Vagina (tissue), 2 donors: ENCODE measurements at regions not wholly inside any gene's neighbourhood (a gene's known extent, or its start where the extent isn't known, plus 50 kb on each side); places are given as distances from the start of the nearest gene placed in this dataset.

Experiments used
- DNase-seq, 2 donors: peaks; one replicate each; pipeline ENCODE4 v3.0.0-alpha.2; 2017; ENCODE audit errors: extremely low spot score in 2 of 2
- H3K27ac ChIP-seq: fragments of 200-600 bp; sonication (generic); one replicate; pipeline ENCODE4 v1.5.1; 2019
- H3K27me3 ChIP-seq: fragments of 200-600 bp; sonication (generic); one replicate; pipeline ENCODE4 v1.5.1; 2019
- H3K36me3 ChIP-seq, 2 donors: fragments of 200-600 bp; sonication (generic); one replicate each; pipeline ENCODE4 v1.5.1; 2017 to 2019
- H3K4me1 ChIP-seq: fragments of 200-600 bp; sonication (generic); one replicate; pipeline ENCODE4 v1.5.1; 2019
- H3K4me3 ChIP-seq, 2 donors: fragments of 200-600 bp; sonication (generic); 1 replicate in 1 of 2; 2 replicates in 1 of 2; pipeline ENCODE4 v1.5.1; 2016 to 2019
- H3K9me3 ChIP-seq: fragments of 200-600 bp; sonication (generic); one replicate; pipeline ENCODE4 v1.5.1; 2019
- CTCF ChIP-seq, 3 experiments: fragments of 450-650 bp in 2 of 3; fragments of 200-600 bp in 1 of 3; sonication (generic) in 1 of 3; IDR thresholded peaks; one replicate each; pipeline ENCODE4 v1.5.1; 2017 to 2019; ENCODE audit warnings: antibody characterized with exemption in 3 of 3, mild to moderate bottlenecking in 2 of 3, moderate library complexity in 2 of 3
- POLR2A ChIP-seq, 2 donors: fragments of 450-650 bp; IDR thresholded peaks; one replicate each; pipeline ENCODE4 v1.6.1; 2017; ENCODE audit warnings: antibody characterized with exemption in 2 of 2, mild to moderate bottlenecking in 2 of 2, moderate library complexity in 2 of 2
- POLR2AphosphoS5 ChIP-seq, 2 donors: sonication (generic); formaldehyde crosslinking; IDR thresholded peaks; one replicate each; pipeline ENCODE4 v1.9.0; 2017; ENCODE audit warnings: antibody characterized with exemption in 2 of 2, mild to moderate bottlenecking in 2 of 2, low read depth in 1 of 2; ENCODE audit not compliant: insufficient read depth in 1 of 2
- intact Hi-C: fragments of 100-400 bp; cut with DNase I; formaldehyde crosslinking; loops from one replicate; pipeline ENCODE4 v1.15.1; 2023

- Histone ChIP-seq H3K27me3 (no peaks in the 10 kb centered on the region), H3K36me3 (no peaks in the 10 kb centered on the region), H3K4me1 (no peaks in the 10 kb centered on the region), H3K9me3 (no peaks in the 10 kb centered on the region), H3K4me3 (no peak overlapping the region), H3K27ac (no peak overlapping the region)
- TF ChIP-seq POLR2AphosphoS5 (IDR thresholded peaks at IDR 0.05; ENCODE audit: insufficient read depth in 1 of 2, low read depth in 1 of 2), result no peak
- peak in 1 of 2 donors; percentile 71 for DNase-seq
- intact Hi-C loops, result no loop called here
Measured at GRCh38 chr1:115475252-115475651, 137.2 kb upstream of the NGF start.

GRCh38 chr1:115473986-115474565, 136.0 kb upstream of the NGF start:
- no peak for TF ChIP-seq POLR2A (IDR thresholded peaks at IDR 0.05)
- TF ChIP-seq POLR2AphosphoS5 (IDR thresholded peaks at IDR 0.05; ENCODE audit: insufficient read depth in 1 of 2, low read depth in 1 of 2), result no peak
- TF ChIP-seq CTCF (IDR thresholded peaks at IDR 0.05), result no peak
- no peak overlapping the region for H3K4me3 ChIP-seq
- no peak for DNase-seq
- H3K36me3 ChIP-seq, result no peaks in the 10 kb centered on the region
- no peak overlapping the region for H3K27ac ChIP-seq
- H3K4me1 ChIP-seq, result no peaks in the 10 kb centered on the region
- intact Hi-C loops, result no loop called here
- no peaks in the 10 kb centered on the region for H3K9me3 ChIP-seq
- no peaks in the 10 kb centered on the region for H3K27me3 ChIP-seq

GRCh38 chr1:115469703-115470476, 131.8 kb upstream of the NGF start:
- H3K4me3 ChIP-seq, result no peak overlapping the region
- no peaks in the 10 kb centered on the region for H3K36me3 ChIP-seq
- intact Hi-C loops, result loop anchor here (5.0 kb wide), 1 partner anchor 333 kb away; no protein-coding TSS in a partner anchor
- DNase-seq, result peak; percentile 58 to 81
- no peaks in the 10 kb centered on the region for H3K4me1 ChIP-seq
- H3K27me3 ChIP-seq, result no peaks in the 10 kb centered on the region
- no peaks in the 10 kb centered on the region for H3K9me3 ChIP-seq
- no peak overlapping the region for H3K27ac ChIP-seq
- TF ChIP-seq POLR2A (IDR thresholded peaks at IDR 0.05), result no peak
- peak; percentile 40 to 76 (median 65) for TF ChIP-seq CTCF (IDR thresholded peaks at IDR 0.05)

GRCh38 chr1:115467790-115468189, 129.7 kb upstream of the NGF start:
- Histone ChIP-seq H3K9me3 (no peaks in the 10 kb centered on the region), H3K36me3 (no peaks in the 10 kb centered on the region), H3K4me3 (no peak overlapping the region), H3K4me1 (no peaks in the 10 kb centered on the region), H3K27ac (no peak overlapping the region), H3K27me3 (no peaks in the 10 kb centered on the region)
- DNase-seq, result peak in 1 of 2 donors; percentile 56
- no peak for TF ChIP-seq POLR2AphosphoS5 (IDR thresholded peaks at IDR 0.05; ENCODE audit: insufficient read depth in 1 of 2, low read depth in 1 of 2)
- no peak for TF ChIP-seq CTCF (IDR thresholded peaks at IDR 0.05)
- TF ChIP-seq POLR2A (IDR thresholded peaks at IDR 0.05), result no peak
- intact Hi-C loops, result loop anchor here (5.0 kb wide), 1 partner anchor 330 kb away; no protein-coding TSS in a partner anchor

GRCh38 chr1:115467196-115467595, 129.1 kb upstream of the NGF start:
- Histone ChIP-seq H3K27ac (no peak overlapping the region), H3K27me3 (no peaks in the 10 kb centered on the region), H3K9me3 (no peaks in the 10 kb centered on the region), H3K4me3 (no peak overlapping the region), H3K36me3 (no peaks in the 10 kb centered on the region), H3K4me1 (no peaks in the 10 kb centered on the region)
- TF ChIP-seq CTCF (IDR thresholded peaks at IDR 0.05), result no peak
- no peak for TF ChIP-seq POLR2A (IDR thresholded peaks at IDR 0.05)
- no peak for TF ChIP-seq POLR2AphosphoS5 (IDR thresholded peaks at IDR 0.05; ENCODE audit: insufficient read depth in 1 of 2, low read depth in 1 of 2)
- no peak for DNase-seq
- intact Hi-C loops, result loop anchor here (5.0 kb wide), 1 partner anchor 330 kb away; no protein-coding TSS in a partner anchor
